ENCODE measurements at regions not wholly inside any gene's neighbourhood (a gene's known extent, or its start where the extent isn't known, plus 50 kb on each side); places are given as distances from the start of the nearest gene placed in this dataset.
"Not testable (repeated sequence)": the region's sequence is repeated elsewhere in the genome, so short reads cannot be mapped to it uniquely, and the experiment has no call there.

GRCh38 chr12:93976024-93976423 lies 172.4 kb upstream of the PLXNC1 start:
- intact Hi-C loops (cut with DNase I), result no loop called here
- DNase-seq (ENCODE audit: low spot score), result no peak

GRCh38 chr12:93977081-93977480 lies 171.3 kb upstream of the PLXNC1 start:
- DNase-seq (ENCODE audit: low spot score), result no peak
- intact Hi-C loops (cut with DNase I), result no loop called here

GRCh38 chr12:93978553-93978952 lies 169.8 kb upstream of the PLXNC1 start:
- DNase-seq (ENCODE audit: low spot score), result no peak
- intact Hi-C loops (cut with DNase I), result no loop called here

GRCh38 chr12:93979189-93979588 lies 169.2 kb upstream of the PLXNC1 start:
- intact Hi-C loops (cut with DNase I), result no loop called here
- DNase-seq (ENCODE audit: low spot score), result no peak

- intact Hi-C loops (cut with DNase I), result no loop called here
- DNase-seq (ENCODE audit: low spot score), result no peak
These were observed 167.7 kb upstream of the PLXNC1 start for GRCh38 chr12:93980711-93981110.

GRCh38 chr12:93981411-93981810 lies 167.0 kb upstream of the PLXNC1 start:
- intact Hi-C loops (cut with DNase I), result no loop called here
- DNase-seq (ENCODE audit: low spot score), result no peak

- DNase-seq (ENCODE audit: low spot score), result no peak
- intact Hi-C loops (cut with DNase I), result no loop called here
These were observed 165.5 kb upstream of the PLXNC1 start for GRCh38 chr12:93982771-93983315.

GRCh38 chr12:93984005-93984404 lies 164.4 kb upstream of the PLXNC1 start:
- no peak for DNase-seq (ENCODE audit: low spot score)
- intact Hi-C loops (cut with DNase I), result no loop called here

GRCh38 chr12:93989949-93990348 lies 158.4 kb upstream of the PLXNC1 start:
- no peak for DNase-seq (ENCODE audit: low spot score)
- intact Hi-C loops (cut with DNase I), result no loop called here

- intact Hi-C loops (cut with DNase I), result no loop called here
- DNase-seq (ENCODE audit: low spot score), result peak; percentile 84
These were observed 157.3 kb upstream of the PLXNC1 start for GRCh38 chr12:93990832-93991803.

GRCh38 chr12:93991829-93992461 lies 156.4 kb upstream of the PLXNC1 start:
- no peak for DNase-seq (ENCODE audit: low spot score)
- intact Hi-C loops (cut with DNase I), result no loop called here

- intact Hi-C loops (cut with DNase I), result no loop called here
These were observed 153.7 kb upstream of the PLXNC1 start for GRCh38 chr12:93994721-93995120.

GRCh38 chr12:93996321-93996720 lies 152.1 kb upstream of the PLXNC1 start:
- intact Hi-C loops (cut with DNase I), result no loop called here
- no peak for DNase-seq (ENCODE audit: low spot score)

More at GRCh38 chr12:93994721-93995120, 153.7 kb upstream of the PLXNC1 start:
- DNase-seq (ENCODE audit: low spot score), result no peak

- DNase-seq (ENCODE audit: low spot score), result no peak
- intact Hi-C loops (cut with DNase I), result no loop called here
These were observed 146.7 kb upstream of the PLXNC1 start for GRCh38 chr12:94001691-94002090.

- DNase-seq (ENCODE audit: low spot score), result not testable (repeated sequence)
These were observed 145.5 kb upstream of the PLXNC1 start for GRCh38 chr12:94002925-94003324.

GRCh38 chr12:94007833-94008232 lies 140.5 kb upstream of the PLXNC1 start:
- DNase-seq (ENCODE audit: low spot score); intact Hi-C loops (cut with DNase I): not testable (repeated sequence)

More at GRCh38 chr12:94002925-94003324, 145.5 kb upstream of the PLXNC1 start:
- intact Hi-C loops (cut with DNase I), result not testable (repeated sequence)

- intact Hi-C loops (cut with DNase I), result no loop called here
- DNase-seq (ENCODE audit: low spot score), result no peak
These were observed 138.1 kb upstream of the PLXNC1 start for GRCh38 chr12:94010307-94010706.

GRCh38 chr12:94012071-94012470 lies 136.3 kb upstream of the PLXNC1 start:
- intact Hi-C loops (cut with DNase I), result no loop called here
- DNase-seq (ENCODE audit: low spot score), result no peak

- DNase-seq (ENCODE audit: low spot score), result no peak
- intact Hi-C loops (cut with DNase I), result no loop called here
These were observed 135.8 kb upstream of the PLXNC1 start for GRCh38 chr12:94012590-94012989.

GRCh38 chr12:94017247-94017646 lies 131.1 kb upstream of the PLXNC1 start:
- intact Hi-C loops (cut with DNase I); DNase-seq (ENCODE audit: low spot score): not testable (repeated sequence)
